ENCODE measurements at regions not wholly inside any gene's neighbourhood (a gene's known extent, or its start where the extent isn't known, plus 50 kb on each side); places are given as distances from the start of the nearest gene placed in this dataset.
A peak's percentile ranks its signal among the peaks of the same experiment; 100 is the strongest.

DNA sequence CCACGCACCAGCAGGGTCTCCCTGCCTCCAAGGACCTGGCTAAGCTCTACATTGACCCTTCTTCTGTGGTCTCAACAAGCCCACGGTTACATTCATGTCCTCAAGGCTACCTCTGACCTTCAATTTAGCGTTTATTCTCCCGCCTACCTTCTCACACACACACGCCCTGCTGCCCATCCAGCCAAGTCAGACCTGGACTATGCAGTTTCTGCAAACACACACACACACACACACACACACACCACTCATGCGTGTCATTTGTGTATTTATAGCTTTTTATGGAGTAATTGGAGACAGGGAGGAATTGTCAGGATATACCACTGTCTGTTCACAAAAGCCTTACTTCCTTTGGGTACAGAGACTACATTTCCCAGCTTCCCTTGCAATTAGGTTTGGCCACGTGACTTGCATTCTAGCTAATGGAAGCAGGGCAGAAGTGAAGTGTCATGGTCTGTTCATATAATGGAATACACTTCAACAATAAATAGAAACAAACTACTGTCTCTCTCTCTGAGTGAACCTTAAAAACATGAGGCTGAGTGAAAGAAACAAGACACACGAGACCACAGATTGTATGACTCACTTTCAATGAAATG is 53.8 kb upstream of the CPXM2 start:
- H3K79me2 ChIP-seq (ENCODE audit: insufficient read depth, low read length): no peaks in the 10 kb centered on the region
- H2AK5ac ChIP-seq (ENCODE audit: insufficient read length, low read length): no peak overlapping the region
- no peak overlapping the region for H3K14ac ChIP-seq (ENCODE audit: insufficient read depth, low read length)
- H4K5ac ChIP-seq (ENCODE audit: insufficient read length, low read depth, low read length): no peak overlapping the region
- no peaks in the 10 kb centered on the region for H4K20me1 ChIP-seq (ENCODE audit: control insufficient read depth, insufficient read depth, insufficient read length)
- peak overlapping the region; percentile 41; the same call in 1 of the 2 replicates for H2BK15ac ChIP-seq (ENCODE audit: low read depth, low read length)
- H4K91ac ChIP-seq (ENCODE audit: insufficient read length, low read depth, low read length): no peak overlapping the region
- DNase-seq: peak; percentile 42
- Mint-ChIP-seq H3K4me3 (no peak overlapping the region), H3K9me3 (no peaks in the 10 kb centered on the region; a peak in 1 of 5 replicates), H3K27ac (peak overlapping the region in 1 of 3 experiments; percentile 62; a peak in 1 of 7 replicates), H3K4me1 (peaks cover 43 to 49% of the 10 kb centered on the region in 2 experiments), H3K36me3 (ENCODE audit: insufficient read depth in 1 of 3, low read depth in 3 of 3) (peaks cover 0 to 4% (median 0%) of the 10 kb centered on the region in 3 experiments; a peak in 2 of 7 replicates), H3K27me3 (ENCODE audit: low read depth) (peaks cover 1% of the 10 kb centered on the region)
- no peak overlapping the region for H3K4ac ChIP-seq (ENCODE audit: low read depth, low read length)
- no CpG with 5 or more reads among the region's 8 CpGs for whole genome bisulfite sequencing (ENCODE audit: extremely low coverage, insufficient read length, low lambda C conversion rate)
- no peak overlapping the region for H2BK12ac ChIP-seq (ENCODE audit: insufficient read length, low read depth, low read length)
- H3K23ac ChIP-seq (ENCODE audit: insufficient read length, low read depth, low read length): no peak overlapping the region
- no peak for TF ChIP-seq CTCF (conservative IDR thresholded peaks at IDR 0.05)
- no peaks in the 10 kb centered on the region for H3K9me3 ChIP-seq (ENCODE audit: control insufficient read depth, low read depth, low read length)
- no peak overlapping the region for H3K56ac ChIP-seq (ENCODE audit: insufficient read length, low read depth, low read length)
- peaks cover 3% of the 10 kb centered on the region; the same call in 1 of the 2 replicates for H3K4me1 ChIP-seq (ENCODE audit: insufficient read depth, low read length)
- no peak overlapping the region for H2BK5ac ChIP-seq (ENCODE audit: insufficient read length, low read length)
- no peak overlapping the region for H2BK120ac ChIP-seq (ENCODE audit: low read depth, low read length, poor library complexity, severe bottlenecking)
- H2AFZ ChIP-seq (ENCODE audit: low read length): peak overlapping the region; percentile 1
- H4K8ac ChIP-seq (replicated peaks; ENCODE audit: insufficient read length, low read depth, low read length): no peak overlapping the region
- H3K23me2 ChIP-seq (ENCODE audit: insufficient read length, low read depth, low read length, poor library complexity, severe bottlenecking): no peaks in the 10 kb centered on the region
- no peak overlapping the region for H3K4me2 ChIP-seq (ENCODE audit: insufficient read depth, insufficient read length, low read length)
- H3T11ph ChIP-seq (ENCODE audit: low read length): no peak overlapping the region
- no peaks in the 10 kb centered on the region for H3K79me1 ChIP-seq (ENCODE audit: insufficient read depth, low read depth, low read length, poor library complexity, severe bottlenecking)
- H2BK20ac ChIP-seq (ENCODE audit: low read depth, low read length, poor library complexity, severe bottlenecking): no peak overlapping the region
- no peaks in the 10 kb centered on the region for H3K27me3 ChIP-seq (ENCODE audit: insufficient read depth, low read length)
- H3K18ac ChIP-seq (ENCODE audit: insufficient read length, low read depth, low read length): no peak overlapping the region
- no peak overlapping the region for H3K9ac ChIP-seq (ENCODE audit: extremely low read depth, insufficient read length, low read length)
- H3K27ac ChIP-seq (ENCODE audit: insufficient read length, low read depth, low read length): no peak overlapping the region

Data from H9 (cell line).